ENCODE measurements at regions not wholly inside any gene's neighbourhood (a gene's known extent, or its start where the extent isn't known, plus 50 kb on each side); places are given as distances from the start of the nearest gene placed in this dataset.

DNA sequence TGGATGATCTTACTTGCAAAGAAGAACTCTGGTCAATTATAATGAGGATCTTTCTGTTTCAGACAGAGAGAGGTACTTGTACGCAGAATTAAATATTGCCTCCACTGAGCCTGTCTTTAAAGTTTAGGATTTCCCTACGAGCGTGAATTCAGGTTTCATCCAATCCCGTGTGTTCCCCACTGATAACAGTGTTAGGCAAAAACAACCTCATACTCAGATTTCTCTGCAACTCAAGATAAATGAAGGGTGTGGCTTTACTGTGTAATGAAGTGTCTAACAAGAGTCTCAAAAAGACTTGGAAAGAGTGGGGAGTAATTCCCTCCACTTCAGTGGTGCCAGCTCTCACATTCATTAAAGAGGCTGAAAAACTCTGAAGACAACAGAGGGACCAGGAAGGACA is 53.2 kb upstream of the ACO1 start:
- TF ChIP-seq, protein P1, sequence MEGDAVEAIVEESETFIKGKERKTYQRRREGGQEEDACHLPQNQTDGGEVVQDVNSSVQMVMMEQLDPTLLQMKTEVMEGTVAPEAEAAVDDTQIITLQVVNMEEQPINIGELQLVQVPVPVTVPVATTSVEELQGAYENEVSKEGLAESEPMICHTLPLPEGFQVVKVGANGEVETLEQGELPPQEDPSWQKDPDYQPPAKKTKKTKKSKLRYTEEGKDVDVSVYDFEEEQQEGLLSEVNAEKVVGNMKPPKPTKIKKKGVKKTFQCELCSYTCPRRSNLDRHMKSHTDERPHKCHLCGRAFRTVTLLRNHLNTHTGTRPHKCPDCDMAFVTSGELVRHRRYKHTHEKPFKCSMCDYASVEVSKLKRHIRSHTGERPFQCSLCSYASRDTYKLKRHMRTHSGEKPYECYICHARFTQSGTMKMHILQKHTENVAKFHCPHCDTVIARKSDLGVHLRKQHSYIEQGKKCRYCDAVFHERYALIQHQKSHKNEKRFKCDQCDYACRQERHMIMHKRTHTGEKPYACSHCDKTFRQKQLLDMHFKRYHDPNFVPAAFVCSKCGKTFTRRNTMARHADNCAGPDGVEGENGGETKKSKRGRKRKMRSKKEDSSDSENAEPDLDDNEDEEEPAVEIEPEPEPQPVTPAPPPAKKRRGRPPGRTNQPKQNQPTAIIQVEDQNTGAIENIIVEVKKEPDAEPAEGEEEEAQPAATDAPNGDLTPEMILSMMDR (IDR thresholded peaks at IDR 0.05; ENCODE audit: low read length, missing control alignments), result no peak
- no peak overlapping the region for H3K4me3 ChIP-seq (replicated peaks; ENCODE audit: low read depth, low read length)
- DNase-seq (ENCODE audit: low read depth), result no peak

DNA sequence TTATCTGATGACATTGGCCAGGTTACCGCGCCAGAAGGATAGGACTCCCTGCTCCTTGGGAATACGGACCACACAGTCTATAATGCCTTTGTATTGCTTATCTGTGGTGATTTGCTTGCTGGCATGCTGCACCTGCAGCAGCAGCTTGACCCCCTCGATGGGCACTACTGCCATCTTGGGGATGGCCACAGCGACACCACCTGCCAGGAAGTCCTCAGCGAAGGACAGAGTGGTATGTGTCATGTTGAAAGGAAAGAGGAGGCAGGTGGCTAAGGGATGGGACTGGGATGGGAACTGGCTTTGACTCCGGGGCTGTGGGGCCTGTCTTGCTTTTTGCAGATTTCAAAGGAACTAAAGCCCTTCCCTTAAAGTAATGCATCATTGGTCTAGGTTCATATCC is 50.3 kb upstream of the ACO1 start:
- TF ChIP-seq, protein P1 (IDR thresholded peaks at IDR 0.05; ENCODE audit: low read length, missing control alignments), result no peak
- DNase-seq (ENCODE audit: low read depth), result no peak
- H3K4me3 ChIP-seq (replicated peaks; ENCODE audit: low read depth, low read length), result no peak overlapping the region

Data from fibroblast of pulmonary artery (primary cell).